H1 (cell line): ENCODE measurements at regions not wholly inside any gene's neighbourhood (a gene's known extent, or its start where the extent isn't known, plus 50 kb on each side); places are given as distances from the start of the nearest gene placed in this dataset.

ENCODE experiments used
- CTCF ChIA-PET: fragments of 300-600 bp; sonication (Branson Sonifier 250); formaldehyde crosslinking; loops from one replicate; lab custom pipeline; 2021; ENCODE audit not compliant: partially characterized antibody; lab: Charles Lee
- POLR2A ChIA-PET: fragments of 300-600 bp; sonication (Branson Sonifier 250); formaldehyde crosslinking; loops from one replicate; lab custom pipeline; 2021; ENCODE audit warnings: inconsistent platforms; ENCODE audit not compliant: partially characterized antibody; lab: Charles Lee
- DNase-seq, 2 experiments: peaks; one replicate each; pipeline versions ENCODE4 v3.0.0 to v3.0.0-alpha.2; 2010 to 2022; ENCODE audit warnings: low spot score in 2 of 2, low read depth in 1 of 2, mixed read lengths in 1 of 2
- FAIRE-seq: peaks from 2 replicates; lab custom pipeline; 2011; peaks lifted over from hg19 to GRCh38; lab: Jason Lieb, UNC
- H2AFZ ChIP-seq: 2 replicates; pipeline ENCODE4 v1.8.1; 2012; ENCODE audit warnings: low read length, inconsistent platforms
- H2AK5ac ChIP-seq: 2 replicates; pipeline ENCODE4 v1.6.1; 2013; ENCODE audit warnings: low read depth, low read length
- H2BK120ac ChIP-seq: replicated peaks from 2 replicates; pipeline ENCODE3; 2013; ENCODE audit warnings: low read depth, low read length, inconsistent platforms
- H2BK12ac ChIP-seq: 2 replicates; pipeline ENCODE4 v1.6.1; 2013; ENCODE audit warnings: low read depth, low read length
- H2BK15ac ChIP-seq: 2 replicates; pipeline ENCODE4 v1.6.1; 2013; ENCODE audit warnings: low read length
- H2BK20ac ChIP-seq: 2 replicates; pipeline ENCODE4 v1.6.1; 2013; ENCODE audit warnings: low read length
- H2BK5ac ChIP-seq: 2 replicates; pipeline ENCODE4 v1.6.1; 2013; ENCODE audit warnings: low read depth, low read length
- H3K14ac ChIP-seq: 2 replicates; pipeline ENCODE4 v1.6.1; 2013; ENCODE audit warnings: inconsistent platforms; ENCODE audit not compliant: insufficient read length
- H3K18ac ChIP-seq: 2 replicates; pipeline ENCODE4 v1.6.1; 2013; ENCODE audit warnings: low read length; ENCODE audit errors: extremely low read depth
- H3K23ac ChIP-seq: 2 replicates; pipeline ENCODE4 v1.6.1; 2013; ENCODE audit warnings: inconsistent platforms; ENCODE audit not compliant: insufficient read length
- H3K23me2 ChIP-seq: 2 replicates; pipeline ENCODE4 v1.6.1; 2013; ENCODE audit warnings: low read depth, low read length
- H3K27ac ChIP-seq: 2 replicates; pipeline ENCODE4 v1.6.1; 2011; ENCODE audit warnings: low read depth, low read length, inconsistent platforms
- H3K27me3 ChIP-seq, 4 experiments: replicated peaks in 1 of 4; 1 replicate in 1 of 4; 2 replicates in 3 of 4; pipeline versions ENCODE4 v1.6.1 to v1.8.1; 2011 to 2013; ENCODE audit warnings: low read length in 3 of 4, mild to moderate bottlenecking in 3 of 4, inconsistent platforms in 2 of 4, mixed read lengths in 2 of 4, moderate library complexity in 1 of 4; ENCODE audit not compliant: control insufficient read depth in 3 of 4, insufficient read depth in 3 of 4; ENCODE audit errors: extremely low read depth in 1 of 4
- H3K36me3 ChIP-seq, 4 experiments: 2 replicates each; pipeline versions ENCODE4 v1.6.1 to v1.8.1; 2011 to 2013; ENCODE audit warnings: mild to moderate bottlenecking in 4 of 4, low read length in 3 of 4, moderate library complexity in 2 of 4, control low read depth in 1 of 4, inconsistent platforms in 1 of 4; ENCODE audit not compliant: insufficient read depth in 4 of 4, control insufficient read depth in 2 of 4
- H3K4ac ChIP-seq: replicated peaks from 2 replicates; pipeline ENCODE3; 2013; ENCODE audit warnings: low read length, low read depth, mixed read lengths, inconsistent platforms; ENCODE audit not compliant: insufficient read length
- H3K4me1 ChIP-seq, 4 experiments: replicated peaks in 1 of 4; 1 replicate in 1 of 4; 2 replicates in 3 of 4; pipeline versions ENCODE4 v1.6.1 to v1.8.1; 2011 to 2013; ENCODE audit warnings: low read length in 3 of 4, inconsistent platforms in 2 of 4, mixed read lengths in 1 of 4; ENCODE audit not compliant: insufficient read depth in 4 of 4, control insufficient read depth in 3 of 4
- H3K4me2 ChIP-seq, 2 experiments: 2 replicates each; pipeline versions ENCODE4 v1.6.1 to v1.8.1; 2011 to 2013; ENCODE audit warnings: low read depth in 2 of 2, low read length in 2 of 2, control low read depth in 1 of 2, inconsistent platforms in 1 of 2, mild to moderate bottlenecking in 1 of 2; ENCODE audit not compliant: insufficient read depth in 1 of 2
- H3K4me3 ChIP-seq, 4 experiments: fragments of 200-600, 300-600 bp in 1 of 4; sonication (generic), shearing (Covaris generic), sonication (Bioruptor Twin) in 1 of 4; 2 replicates each; pipeline versions ENCODE4 v1.5.1 to v1.8.1; 2011 to 2016; ENCODE audit warnings: low read length in 4 of 4, low read depth in 3 of 4, control low read depth in 2 of 4, inconsistent platforms in 2 of 4, mild to moderate bottlenecking in 2 of 4, mixed read lengths in 1 of 4, moderate library complexity in 1 of 4; ENCODE audit not compliant: insufficient read depth in 2 of 4; ENCODE audit errors: extremely low read depth in 1 of 4
- H3K56ac ChIP-seq: replicated peaks from 2 replicates; pipeline ENCODE3; 2013; ENCODE audit warnings: low read depth, mild to moderate bottlenecking, mixed read lengths, low read length, inconsistent platforms; ENCODE audit not compliant: insufficient read length
- H3K79me1 ChIP-seq: 2 replicates; pipeline ENCODE4 v1.6.1; 2013; ENCODE audit warnings: low read depth, low read length, control low read depth
- H3K79me2 ChIP-seq, 2 experiments: 2 replicates each; pipeline versions ENCODE4 v1.6.1 to v1.8.1; 2012 to 2013; ENCODE audit warnings: low read length in 2 of 2, mild to moderate bottlenecking in 2 of 2, inconsistent platforms in 1 of 2; ENCODE audit not compliant: insufficient read depth in 2 of 2, control insufficient read depth in 1 of 2
- H3K9ac ChIP-seq, 4 experiments: replicated peaks in 1 of 4; 1 replicate in 1 of 4; 2 replicates in 3 of 4; pipeline versions ENCODE4 v1.6.1 to v1.8.1; 2011 to 2013; ENCODE audit warnings: low read depth in 3 of 4, low read length in 3 of 4, control low read depth in 2 of 4, mild to moderate bottlenecking in 2 of 4, moderate library complexity in 2 of 4, inconsistent platforms in 1 of 4; ENCODE audit errors: extremely low read depth in 1 of 4
- H3K9me3 ChIP-seq, 2 experiments: 2 replicates each; pipeline versions ENCODE4 v1.6.1 to v1.8.1; 2012 to 2013; ENCODE audit warnings: mild to moderate bottlenecking in 2 of 2, moderate library complexity in 2 of 2, control low read depth in 1 of 2, inconsistent platforms in 1 of 2, low read depth in 1 of 2, low read length in 1 of 2, mixed read lengths in 1 of 2; ENCODE audit not compliant: insufficient read depth in 2 of 2
- H4K20me1 ChIP-seq, 2 experiments: replicated peaks in 1 of 2; 2 replicates each; pipeline versions ENCODE3 to v1.8.1; 2011 to 2013; ENCODE audit warnings: inconsistent platforms in 2 of 2, low read length in 2 of 2, mild to moderate bottlenecking in 1 of 2; ENCODE audit not compliant: insufficient read depth in 2 of 2, control insufficient read depth in 1 of 2
- H4K5ac ChIP-seq: 2 replicates; pipeline ENCODE4 v1.6.1; 2013; ENCODE audit warnings: low read length, low read depth, mixed read lengths, inconsistent platforms; ENCODE audit not compliant: insufficient read length
- H4K8ac ChIP-seq: 2 replicates; pipeline ENCODE4 v1.8.0; 2013; ENCODE audit warnings: mild to moderate bottlenecking, moderate library complexity, low read length, inconsistent platforms; ENCODE audit not compliant: insufficient read depth; ENCODE audit errors: extremely low read depth
- H4K91ac ChIP-seq: replicated peaks from 2 replicates; pipeline ENCODE3; 2013; ENCODE audit warnings: low read length, mixed read lengths, inconsistent platforms; ENCODE audit not compliant: insufficient read length
- CHD2 ChIP-seq: IDR thresholded peaks from 2 replicates; pipeline ENCODE4 v1.6.1; 2012; ENCODE audit warnings: low read length, improper control_type of control experiment

GRCh38 chr12:86666316-86666715, 410.1 kb upstream of the MGAT4C start:
- no peak for DNase-seq
- Histone ChIP-seq H3K27ac (no peak overlapping the region), H3K27me3 (no peaks in the 10 kb centered on the region), H2AK5ac (no peak overlapping the region), H3K4me2 (no peak overlapping the region), H4K91ac (no peak overlapping the region), H3K56ac (no peak overlapping the region), H3K9me3 (no peaks in the 10 kb centered on the region), H3K79me2 (no peaks in the 10 kb centered on the region), H3K9ac (no peak overlapping the region)
- TF ChIP-seq CHD2: no peak
- TF ChIP-seq, all 59 proteins: peak for 0
- Histone ChIP-seq H2BK20ac (no peak overlapping the region), H2BK15ac (no peak overlapping the region), H3K79me1 (no peaks in the 10 kb centered on the region), H3K4me1 (no peaks in the 10 kb centered on the region), H3K36me3 (no peaks in the 10 kb centered on the region), H2BK120ac (no peak overlapping the region), H3K18ac (no peak overlapping the region), H2AFZ (no peak overlapping the region), H3K23ac (no peak overlapping the region), H3K23me2 (no peaks in the 10 kb centered on the region), H4K20me1 (no peaks in the 10 kb centered on the region), H2BK5ac (no peak overlapping the region), H4K8ac (no peak overlapping the region), H3K4me3 (no peak overlapping the region), H3K4ac (no peak overlapping the region), H2BK12ac (no peak overlapping the region), H3K14ac (no peak overlapping the region), H4K5ac (no peak overlapping the region)
- no peak for FAIRE-seq
- ChIA-PET CTCF (interaction anchor here (0.6 kb wide), 1 partner anchor 58 kb away, joined by 3 read pairs; no protein-coding TSS in a partner anchor), POLR2A (no interaction called here)
